Neural crest cell (in vitro differentiated cells): ENCODE measurements at regions not wholly inside any gene's neighbourhood (a gene's known extent, or its start where the extent isn't known, plus 50 kb on each side); places are given as distances from the start of the nearest gene placed in this dataset.

Source experiments
- DNase-seq: peaks from one replicate; pipeline ENCODE4 v3.0.0; 2021; ENCODE audit warnings: low read depth, mixed read lengths, low spot score
- H3K27ac Mint-ChIP-seq: one replicate; pipeline ENCODE4 v1.8.0; 2021; ENCODE audit warnings: mild to moderate bottlenecking, mixed read lengths; ENCODE audit not compliant: unreplicated experiment
- H3K27me3 Mint-ChIP-seq: 2 replicates; pipeline ENCODE4 v1.8.0; 2021; ENCODE audit warnings: low read depth, mild to moderate bottlenecking, mixed read lengths
- H3K36me3 Mint-ChIP-seq: 2 replicates; pipeline ENCODE4 v1.8.0; 2021; ENCODE audit warnings: low read depth, mild to moderate bottlenecking, mixed read lengths
- H3K4me1 Mint-ChIP-seq: 2 replicates; pipeline ENCODE4 v1.8.0; 2021; ENCODE audit warnings: mixed read lengths
- H3K4me3 Mint-ChIP-seq: one replicate; pipeline ENCODE4 v1.8.0; 2021; ENCODE audit warnings: mild to moderate bottlenecking, mixed read lengths
- H3K9me3 Mint-ChIP-seq: 2 replicates; pipeline ENCODE4 v1.8.0; 2021; ENCODE audit warnings: mixed read lengths
- CTCF ChIP-seq: fragments of 200-600 bp; sonication (generic); conservative IDR thresholded peaks from 2 replicates; pipeline ENCODE4 v1.5.0; 2021; ENCODE audit warnings: antibody characterized with exemption, mild to moderate bottlenecking

- Mint-ChIP-seq H3K9me3 (no peaks in the 10 kb centered on the region), H3K27me3 (no peaks in the 10 kb centered on the region), H3K4me3 (no peak overlapping the region), H3K4me1 (no peaks in the 10 kb centered on the region), H3K27ac (no peak overlapping the region), H3K36me3 (no peaks in the 10 kb centered on the region)
- TF ChIP-seq CTCF, result no peak
- DNase-seq, result no peak
These were observed 520.0 kb upstream of the IRAK1BP1 start for GRCh38 chr6:78347191-78347916.

- Mint-ChIP-seq H3K27ac (no peak overlapping the region), H3K4me3 (no peak overlapping the region), H3K4me1 (no peaks in the 10 kb centered on the region), H3K36me3 (no peaks in the 10 kb centered on the region), H3K27me3 (no peaks in the 10 kb centered on the region), H3K9me3 (no peaks in the 10 kb centered on the region)
- TF ChIP-seq CTCF, result no peak
- DNase-seq, result no peak
These were observed 514.3 kb upstream of the IRAK1BP1 start for GRCh38 chr6:78353040-78353439.

GRCh38 chr6:78363688-78364087, 503.7 kb upstream of the IRAK1BP1 start:
- H3K4me3 Mint-ChIP-seq, result no peak overlapping the region
- H3K36me3 Mint-ChIP-seq, result no peaks in the 10 kb centered on the region
- no peaks in the 10 kb centered on the region for H3K9me3 Mint-ChIP-seq
- TF ChIP-seq CTCF, result no peak
- H3K4me1 Mint-ChIP-seq, result no peaks in the 10 kb centered on the region
- no peak for DNase-seq
- no peak overlapping the region for H3K27ac Mint-ChIP-seq
- no peaks in the 10 kb centered on the region for H3K27me3 Mint-ChIP-seq

- Mint-ChIP-seq H3K27ac (no peak overlapping the region), H3K36me3 (no peaks in the 10 kb centered on the region), H3K9me3 (no peaks in the 10 kb centered on the region)
These were observed 501.9 kb upstream of the IRAK1BP1 start for GRCh38 chr6:78365473-78365872.

GRCh38 chr6:78377056-78377455, 490.3 kb upstream of the IRAK1BP1 start:
- no peak overlapping the region for H3K27ac Mint-ChIP-seq
- no peaks in the 10 kb centered on the region for H3K4me1 Mint-ChIP-seq
- no peak for DNase-seq
- H3K9me3 Mint-ChIP-seq, result peaks cover 14% of the 10 kb centered on the region
- peaks cover 3% of the 10 kb centered on the region for H3K36me3 Mint-ChIP-seq
- TF ChIP-seq CTCF, result no peak
- no peak overlapping the region for H3K4me3 Mint-ChIP-seq
- H3K27me3 Mint-ChIP-seq, result no peaks in the 10 kb centered on the region

More at GRCh38 chr6:78365473-78365872, 501.9 kb upstream of the IRAK1BP1 start:
- TF ChIP-seq CTCF, result no peak
- no peak for DNase-seq
- H3K4me3 Mint-ChIP-seq, result no peak overlapping the region
- H3K27me3 Mint-ChIP-seq, result no peaks in the 10 kb centered on the region
- H3K4me1 Mint-ChIP-seq, result no peaks in the 10 kb centered on the region
